HG02884 (cell line): ENCODE measurements at regions not wholly inside any gene's neighbourhood (a gene's known extent, or its start where the extent isn't known, plus 50 kb on each side); places are given as distances from the start of the nearest gene placed in this dataset.
"Not testable (repeated sequence)": the region's sequence is repeated elsewhere in the genome, so short reads cannot be mapped to it uniquely, and the experiment has no call there.

Source experiments
- ATAC-seq: cut with Tn5 transposase; IDR thresholded peaks from one replicate; pipeline ENCODE4 v1.9.1; 2021; ENCODE audit warnings: mild to moderate bottlenecking, moderate library complexity; ENCODE audit not compliant: unreplicated experiment

- no peak for ATAC-seq
Measured at GRCh38 chr4:171378323-171378722, 434.9 kb upstream of the GALNTL6 start.

- ATAC-seq = no peak
Measured at GRCh38 chr4:171376724-171377123, 436.5 kb upstream of the GALNTL6 start.

GRCh38 chr4:171353535-171353934 lies 459.7 kb upstream of the GALNTL6 start:
- ATAC-seq = no peak

GRCh38 chr4:171348090-171348489 lies 465.1 kb upstream of the GALNTL6 start:
- no peak for ATAC-seq

- no peak for ATAC-seq
Measured at GRCh38 chr4:171342646-171343045, 470.6 kb upstream of the GALNTL6 start.

- no peak for ATAC-seq
Measured at GRCh38 chr4:171340258-171340657, 472.9 kb upstream of the GALNTL6 start.

- peak; percentile 79 for ATAC-seq
Measured at GRCh38 chr4:171334549-171334948, 478.7 kb upstream of the GALNTL6 start.

- ATAC-seq = no peak
Measured at GRCh38 chr4:171308661-171309060, 504.5 kb upstream of the GALNTL6 start.

GRCh38 chr4:171298048-171298718 lies 515.0 kb upstream of the GALNTL6 start:
- not testable (repeated sequence) for ATAC-seq

- ATAC-seq = no peak
Measured at GRCh38 chr4:171288816-171289432, 524.3 kb upstream of the GALNTL6 start.

GRCh38 chr4:171281359-171281758 lies 531.8 kb upstream of the GALNTL6 start:
- no peak for ATAC-seq

GRCh38 chr4:171279131-171279530 lies 534.1 kb upstream of the GALNTL6 start:
- no peak for ATAC-seq

- no peak for ATAC-seq
Measured at GRCh38 chr4:171266671-171267070, 546.5 kb upstream of the GALNTL6 start.

GRCh38 chr4:171265190-171265818 lies 547.9 kb upstream of the GALNTL6 start:
- no peak for ATAC-seq

- no peak for ATAC-seq
Measured at GRCh38 chr4:171256223-171256622, 557.0 kb upstream of the GALNTL6 start.

GRCh38 chr4:171246948-171247347 lies 566.3 kb upstream of the GALNTL6 start:
- ATAC-seq = no peak

GRCh38 chr4:171242831-171243230 lies 570.4 kb upstream of the GALNTL6 start:
- ATAC-seq = no peak

GRCh38 chr4:171239196-171239595 lies 574.0 kb upstream of the GALNTL6 start:
- no peak for ATAC-seq

- no peak for ATAC-seq
Measured at GRCh38 chr4:171235521-171235920, 577.7 kb upstream of the GALNTL6 start.

GRCh38 chr4:171229354-171229753 lies 583.9 kb upstream of the GALNTL6 start:
- ATAC-seq = not testable (repeated sequence)

- no peak for ATAC-seq
Measured at GRCh38 chr4:171221181-171221580, 592.0 kb upstream of the GALNTL6 start.

GRCh38 chr4:171203425-171203824 lies 609.8 kb upstream of the GALNTL6 start:
- ATAC-seq = no peak
